PFSK-1 (cell line): ENCODE measurements at regions not wholly inside any gene's neighbourhood (a gene's known extent, or its start where the extent isn't known, plus 50 kb on each side); places are given as distances from the start of the nearest gene placed in this dataset.

Experiments used
- SIN3A ChIP-seq: IDR thresholded peaks from 2 replicates; pipeline ENCODE4 v1.6.1; 2012; ENCODE audit warnings: mild to moderate bottlenecking, low read length, moderate library complexity, borderline replicate concordance; ENCODE audit not compliant: insufficient read depth
- TAF1 ChIP-seq: IDR thresholded peaks from 2 replicates; pipeline ENCODE4 v1.6.1; 2012; ENCODE audit warnings: low read length, control low read depth, borderline replicate concordance; ENCODE audit not compliant: insufficient read depth

DNA sequence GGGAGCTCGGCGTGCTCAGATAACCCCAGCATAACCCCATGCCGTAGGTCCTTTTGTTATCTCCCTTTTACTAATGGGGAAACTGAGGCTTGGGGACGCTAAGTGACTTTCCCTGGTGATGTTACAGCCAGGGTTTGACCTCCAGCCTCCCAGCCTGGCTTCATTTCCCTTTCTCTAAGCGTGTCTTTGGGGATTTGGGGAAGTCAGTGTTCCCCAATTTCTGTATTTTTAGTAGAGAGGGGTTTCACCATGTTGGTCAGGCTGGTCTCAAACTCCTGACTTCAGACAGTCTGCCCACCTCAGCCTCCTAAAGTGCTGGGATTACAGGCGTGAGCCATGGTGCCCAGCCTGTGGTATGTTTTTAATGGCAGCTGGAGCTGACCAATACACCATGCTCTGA is 85.4 kb downstream of the PHETA1 start:
- no peak for TF ChIP-seq SIN3A
- no peak for TF ChIP-seq TAF1
